Thoracic aorta (tissue), 2 donors: ENCODE measurements at regions not wholly inside any gene's neighbourhood (a gene's known extent, or its start where the extent isn't known, plus 50 kb on each side); places are given as distances from the start of the nearest gene placed in this dataset.

Experiments used
- ATAC-seq: fragments of 150-250 bp; one replicate; pipeline ENCODE4 v1.8.0; 2017; ENCODE audit warnings: low read depth; ENCODE audit not compliant: insufficient number of reproducible peaks, low FRiP score
- DNase-seq: peaks from one replicate; pipeline ENCODE4 v3.0.0-alpha.2; 2020; ENCODE audit warnings: low spot score
- H3K27ac ChIP-seq, 2 donors: fragments of 200-600 bp; sonication (generic); 1 replicate in 1 of 2; 2 replicates in 1 of 2; pipeline ENCODE4 v1.5.1; 2016; ENCODE audit warnings: mild to moderate bottlenecking in 2 of 2, moderate library complexity in 2 of 2
- H3K27me3 ChIP-seq: fragments of 200-600 bp; sonication (generic); replicated peaks from 2 replicates; pipeline ENCODE4 v1.6.0; 2016; ENCODE audit warnings: mild to moderate bottlenecking; ENCODE audit not compliant: insufficient read depth
- H3K36me3 ChIP-seq: fragments of 200-600 bp; sonication (generic); one replicate; pipeline ENCODE4 v1.5.1; 2016
- H3K4me1 ChIP-seq, 2 donors: fragments of 200-600 bp; sonication (generic); 1 replicate in 1 of 2; 2 replicates in 1 of 2; pipeline versions ENCODE4 v1.5.1 to v1.6.0; 2016; ENCODE audit warnings: low read depth in 2 of 2, mild to moderate bottlenecking in 1 of 2; ENCODE audit not compliant: control insufficient read depth in 1 of 2
- H3K4me3 ChIP-seq: fragments of 200-600 bp; sonication (generic); 2 replicates; pipeline ENCODE4 v1.5.1; 2016; ENCODE audit warnings: mild to moderate bottlenecking
- H3K9me3 ChIP-seq: fragments of 200-600 bp; sonication (generic); 2 replicates; pipeline ENCODE4 v1.5.1; 2016
- TF ChIP-seq, protein P1 (sequence below): fragments of 200-600 bp; sonication (generic); IDR thresholded peaks from one replicate; pipeline ENCODE4 v1.5.1; 2019; ENCODE audit warnings: antibody characterized with exemption

DNA sequence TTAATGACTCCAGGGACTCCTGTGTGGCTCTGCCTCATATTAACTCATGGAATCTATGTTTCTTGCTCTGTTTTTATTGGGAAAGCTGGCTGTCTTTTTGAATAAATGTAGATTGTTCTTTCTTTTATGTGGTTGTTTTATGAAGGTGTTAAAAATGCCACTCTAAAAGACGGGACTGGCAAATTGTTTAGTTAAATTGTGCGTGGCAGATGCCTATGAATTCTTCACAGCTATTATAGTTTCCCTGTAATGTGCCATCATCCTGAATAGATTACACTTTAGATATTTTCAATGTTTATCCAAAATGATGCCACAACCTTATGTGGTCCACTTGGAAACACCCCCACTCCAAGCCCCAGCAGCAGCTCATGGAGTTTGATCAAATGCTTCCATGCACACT lies 149.7 kb downstream of the ST6GAL2 start:
- H3K4me3 ChIP-seq = no peak overlapping the region
- H3K4me1 ChIP-seq = no peaks in the 10 kb centered on the region
- TF ChIP-seq, protein P1, sequence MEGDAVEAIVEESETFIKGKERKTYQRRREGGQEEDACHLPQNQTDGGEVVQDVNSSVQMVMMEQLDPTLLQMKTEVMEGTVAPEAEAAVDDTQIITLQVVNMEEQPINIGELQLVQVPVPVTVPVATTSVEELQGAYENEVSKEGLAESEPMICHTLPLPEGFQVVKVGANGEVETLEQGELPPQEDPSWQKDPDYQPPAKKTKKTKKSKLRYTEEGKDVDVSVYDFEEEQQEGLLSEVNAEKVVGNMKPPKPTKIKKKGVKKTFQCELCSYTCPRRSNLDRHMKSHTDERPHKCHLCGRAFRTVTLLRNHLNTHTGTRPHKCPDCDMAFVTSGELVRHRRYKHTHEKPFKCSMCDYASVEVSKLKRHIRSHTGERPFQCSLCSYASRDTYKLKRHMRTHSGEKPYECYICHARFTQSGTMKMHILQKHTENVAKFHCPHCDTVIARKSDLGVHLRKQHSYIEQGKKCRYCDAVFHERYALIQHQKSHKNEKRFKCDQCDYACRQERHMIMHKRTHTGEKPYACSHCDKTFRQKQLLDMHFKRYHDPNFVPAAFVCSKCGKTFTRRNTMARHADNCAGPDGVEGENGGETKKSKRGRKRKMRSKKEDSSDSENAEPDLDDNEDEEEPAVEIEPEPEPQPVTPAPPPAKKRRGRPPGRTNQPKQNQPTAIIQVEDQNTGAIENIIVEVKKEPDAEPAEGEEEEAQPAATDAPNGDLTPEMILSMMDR = no peak
- H3K36me3 ChIP-seq = no peaks in the 10 kb centered on the region
- no peaks in the 10 kb centered on the region for H3K9me3 ChIP-seq
- no peak overlapping the region for H3K27ac ChIP-seq
- DNase-seq (no peak), ATAC-seq (no peak)
- no peaks in the 10 kb centered on the region for H3K27me3 ChIP-seq

DNA sequence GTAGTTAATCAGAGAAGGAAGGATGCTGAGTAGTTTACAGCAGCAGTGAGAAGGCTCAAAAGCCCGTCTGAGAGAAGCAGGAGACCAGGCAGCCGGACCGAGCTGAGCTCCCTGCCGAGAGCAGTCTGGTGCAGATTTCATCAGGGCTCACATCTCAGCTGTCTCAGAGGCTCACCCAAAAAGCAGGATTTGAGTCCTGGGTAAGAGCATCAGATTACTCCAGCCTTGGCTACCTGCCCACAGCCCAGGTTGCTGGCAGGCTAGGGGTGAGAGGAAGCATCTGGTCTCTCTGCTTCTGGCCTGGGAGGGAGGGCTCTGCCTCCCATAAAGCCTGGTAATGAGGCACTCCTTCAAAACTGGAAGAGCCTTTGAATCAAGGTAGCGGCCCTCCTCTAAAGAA lies 140.5 kb downstream of the ST6GAL2 start:
- Histone ChIP-seq H3K36me3 (no peaks in the 10 kb centered on the region), H3K27me3 (no peaks in the 10 kb centered on the region), H3K4me1 (peaks cover 0 to 8% of the 10 kb centered on the region in 2 donors), H3K9me3 (no peaks in the 10 kb centered on the region), H3K27ac (no peak overlapping the region), H3K4me3 (no peak overlapping the region)
- DNase-seq = no peak
- no peak for ATAC-seq
- TF ChIP-seq, protein P1 = no peak

DNA sequence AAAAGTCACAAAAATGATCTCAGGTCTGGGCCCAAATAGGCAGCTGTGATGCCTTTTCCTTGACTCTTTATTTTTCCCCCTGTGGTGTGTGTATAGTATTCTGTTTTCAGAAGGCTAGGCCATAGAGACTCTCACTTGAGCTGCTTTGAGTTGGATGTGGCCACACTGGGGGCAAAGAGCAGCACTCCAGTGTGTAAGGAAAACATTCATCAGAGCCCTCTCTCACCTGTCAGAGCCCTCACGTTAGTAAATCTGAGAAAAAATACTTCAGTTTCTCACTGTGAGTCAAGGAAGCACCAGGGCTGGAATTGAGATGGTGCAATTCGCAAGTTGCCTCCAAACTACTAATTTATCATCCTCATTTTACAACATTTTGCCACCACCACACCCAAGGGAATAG lies 136.1 kb downstream of the ST6GAL2 start:
- TF ChIP-seq, protein P1 = no peak
- DNase-seq = no peak

More for the DNA sequence above, 136.1 kb downstream of the ST6GAL2 start:
- Histone ChIP-seq H3K4me3 (no peak overlapping the region), H3K9me3 (no peaks in the 10 kb centered on the region), H3K4me1 (peaks cover 0 to 8% of the 10 kb centered on the region in 2 donors), H3K36me3 (no peaks in the 10 kb centered on the region), H3K27ac (no peak overlapping the region), H3K27me3 (no peaks in the 10 kb centered on the region)
- ATAC-seq = no peak
